ENCODE measurements at regions not wholly inside any gene's neighbourhood (a gene's known extent, or its start where the extent isn't known, plus 50 kb on each side); places are given as distances from the start of the nearest gene placed in this dataset.

GRCh38 chr4:138437263-138437851, 195.2 kb upstream of the SLC7A11 start:
- no peak for TF ChIP-seq CTCF (IDR thresholded peaks at IDR 0.05)
- no peak for TF ChIP-seq POLR2A (IDR thresholded peaks at IDR 0.05)

All from lower leg skin (tissue), 3 donors.